ENCODE measurements at regions not wholly inside any gene's neighbourhood (a gene's known extent, or its start where the extent isn't known, plus 50 kb on each side); places are given as distances from the start of the nearest gene placed in this dataset.

GRCh38 chr2:217057773-217058172 is 197.9 kb upstream of the TNP1 start:
- Histone ChIP-seq H3K79me2 (ENCODE audit: control insufficient read depth, low read length) (no peaks in the 10 kb centered on the region), H3K4me2 (ENCODE audit: low read length) (no peak overlapping the region), H3F3A (ENCODE audit: control insufficient read depth, insufficient read depth) (no peaks in the 10 kb centered on the region), H4K20me1 (ENCODE audit: control insufficient read depth, insufficient read depth, low read depth, low read length) (no peaks in the 10 kb centered on the region), H3K27me3 (ENCODE audit: control insufficient read depth, low read length) (no peaks in the 10 kb centered on the region), H3K27ac (ENCODE audit: low read depth, low read length) (no peak overlapping the region), H3K9me3 (ENCODE audit: control insufficient read depth, insufficient read depth, low read length) (no peaks in the 10 kb centered on the region), H3K36me3 (ENCODE audit: control insufficient read depth, low read length) (no peaks in the 10 kb centered on the region), H3K4me3 (ENCODE audit: low read length) (no peak overlapping the region), H3K4me1 (ENCODE audit: control insufficient read depth, low read length) (no peaks in the 10 kb centered on the region), H3K9me2 (replicated peaks; ENCODE audit: control insufficient read depth, low read length) (no peaks in the 10 kb centered on the region)
- no peak for TF ChIP-seq EZH2phosphoT487 (IDR thresholded peaks at IDR 0.05; ENCODE audit: borderline replicate concordance, low read length)
- no peak for TF ChIP-seq CTCF (IDR thresholded peaks at IDR 0.05; ENCODE audit: low read depth, low read length, poor library complexity, severe bottlenecking)

GRCh38 chr2:217055624-217056023 is 195.8 kb upstream of the TNP1 start:
- Histone ChIP-seq H3K4me3 (ENCODE audit: low read length) (no peak overlapping the region), H3K27ac (ENCODE audit: low read depth, low read length) (no peak overlapping the region), H3K4me1 (ENCODE audit: control insufficient read depth, low read length) (no peaks in the 10 kb centered on the region), H3K79me2 (ENCODE audit: control insufficient read depth, low read length) (no peaks in the 10 kb centered on the region), H4K20me1 (ENCODE audit: control insufficient read depth, insufficient read depth, low read depth, low read length) (no peaks in the 10 kb centered on the region), H3K9me3 (ENCODE audit: control insufficient read depth, insufficient read depth, low read length) (no peaks in the 10 kb centered on the region), H3K27me3 (ENCODE audit: control insufficient read depth, low read length) (no peaks in the 10 kb centered on the region), H3K9me2 (replicated peaks; ENCODE audit: control insufficient read depth, low read length) (no peaks in the 10 kb centered on the region), H3K36me3 (ENCODE audit: control insufficient read depth, low read length) (no peaks in the 10 kb centered on the region), H3K4me2 (ENCODE audit: low read length) (no peak overlapping the region), H3F3A (ENCODE audit: control insufficient read depth, insufficient read depth) (no peaks in the 10 kb centered on the region)
- TF ChIP-seq EZH2phosphoT487 (IDR thresholded peaks at IDR 0.05; ENCODE audit: borderline replicate concordance, low read length) (no peak), CTCF (IDR thresholded peaks at IDR 0.05; ENCODE audit: low read depth, low read length, poor library complexity, severe bottlenecking) (no peak)

GRCh38 chr2:217054791-217055190 is 194.9 kb upstream of the TNP1 start:
- Histone ChIP-seq H3K4me2 (ENCODE audit: low read length) (no peak overlapping the region), H3K9me2 (replicated peaks; ENCODE audit: control insufficient read depth, low read length) (no peaks in the 10 kb centered on the region), H3K4me3 (ENCODE audit: low read length) (no peak overlapping the region), H3F3A (ENCODE audit: control insufficient read depth, insufficient read depth) (no peaks in the 10 kb centered on the region), H3K36me3 (ENCODE audit: control insufficient read depth, low read length) (no peaks in the 10 kb centered on the region), H3K9me3 (ENCODE audit: control insufficient read depth, insufficient read depth, low read length) (no peaks in the 10 kb centered on the region), H3K79me2 (ENCODE audit: control insufficient read depth, low read length) (no peaks in the 10 kb centered on the region), H3K4me1 (ENCODE audit: control insufficient read depth, low read length) (no peaks in the 10 kb centered on the region), H4K20me1 (ENCODE audit: control insufficient read depth, insufficient read depth, low read depth, low read length) (no peaks in the 10 kb centered on the region), H3K27me3 (ENCODE audit: control insufficient read depth, low read length) (no peaks in the 10 kb centered on the region), H3K27ac (ENCODE audit: low read depth, low read length) (no peak overlapping the region)
- TF ChIP-seq CTCF (IDR thresholded peaks at IDR 0.05; ENCODE audit: low read depth, low read length, poor library complexity, severe bottlenecking), result no peak
- no peak for TF ChIP-seq EZH2phosphoT487 (IDR thresholded peaks at IDR 0.05; ENCODE audit: borderline replicate concordance, low read length)

Measured in DOHH2 (cell line).